H9 (cell line): ENCODE measurements at regions not wholly inside any gene's neighbourhood (a gene's known extent, or its start where the extent isn't known, plus 50 kb on each side); places are given as distances from the start of the nearest gene placed in this dataset.

ENCODE experiments used
- DNase-seq: peaks from one replicate; pipeline ENCODE4 v3.0.0-alpha.2; 2017
- H2AFZ ChIP-seq: one replicate; pipeline ENCODE4 v1.6.1; 2013; ENCODE audit warnings: mild to moderate bottlenecking, low read length, control low read depth, moderate library complexity
- H2AK5ac ChIP-seq: 2 replicates; pipeline ENCODE4 v1.6.1; 2013; ENCODE audit warnings: low read length, control low read depth, mixed read lengths; ENCODE audit not compliant: insufficient read length
- H2BK120ac ChIP-seq: one replicate; pipeline ENCODE4 v1.6.1; 2013; ENCODE audit warnings: low read depth, mild to moderate bottlenecking, low read length, control low read depth, inconsistent platforms; ENCODE audit not compliant: poor library complexity, severe bottlenecking
- H2BK12ac ChIP-seq: 2 replicates; pipeline ENCODE4 v1.6.1; 2013; ENCODE audit warnings: low read length, control low read depth, mixed read lengths, low read depth; ENCODE audit not compliant: insufficient read length
- H2BK15ac ChIP-seq: 2 replicates; pipeline ENCODE4 v1.6.1; 2013; ENCODE audit warnings: low read depth, low read length, control low read depth
- H2BK20ac ChIP-seq: one replicate; pipeline ENCODE4 v1.6.1; 2013; ENCODE audit warnings: low read depth, mild to moderate bottlenecking, low read length, control low read depth, inconsistent platforms; ENCODE audit not compliant: poor library complexity, severe bottlenecking
- H2BK5ac ChIP-seq: 2 replicates; pipeline ENCODE4 v1.6.1; 2013; ENCODE audit warnings: low read length, control low read depth, mixed read lengths; ENCODE audit not compliant: insufficient read length
- H3K14ac ChIP-seq: 2 replicates; pipeline ENCODE4 v1.6.1; 2013; ENCODE audit warnings: low read length, control low read depth; ENCODE audit not compliant: insufficient read depth
- H3K18ac ChIP-seq: 2 replicates; pipeline ENCODE4 v1.6.1; 2013; ENCODE audit warnings: low read depth, mild to moderate bottlenecking, mixed read lengths, low read length, control low read depth; ENCODE audit not compliant: insufficient read length
- H3K23ac ChIP-seq: 2 replicates; pipeline ENCODE4 v1.6.1; 2013; ENCODE audit warnings: low read length, control low read depth, mixed read lengths, low read depth; ENCODE audit not compliant: insufficient read length
- H3K23me2 ChIP-seq: 2 replicates; pipeline ENCODE4 v1.6.1; 2013; ENCODE audit warnings: low read depth, mild to moderate bottlenecking, mixed read lengths, low read length, control low read depth; ENCODE audit not compliant: insufficient read length, poor library complexity, severe bottlenecking
- H3K27ac ChIP-seq: 2 replicates; pipeline ENCODE4 v1.5.1; 2013; ENCODE audit warnings: low read length, control low read depth, mixed read lengths, low read depth; ENCODE audit not compliant: insufficient read length
- H3K27me3 ChIP-seq: 2 replicates; pipeline ENCODE4 v1.6.1; 2013; ENCODE audit warnings: low read length, control low read depth, inconsistent platforms; ENCODE audit not compliant: insufficient read depth
- H3K4ac ChIP-seq: 2 replicates; pipeline ENCODE4 v1.6.1; 2013; ENCODE audit warnings: low read depth, mild to moderate bottlenecking, control low read depth, inconsistent platforms, low read length, moderate library complexity
- H3K4me1 ChIP-seq: 2 replicates; pipeline ENCODE4 v1.6.1; 2013; ENCODE audit warnings: low read length, control low read depth, inconsistent platforms; ENCODE audit not compliant: insufficient read depth
- H3K4me2 ChIP-seq: 2 replicates; pipeline ENCODE4 v1.6.1; 2013; ENCODE audit warnings: low read length, control low read depth, mixed read lengths; ENCODE audit not compliant: insufficient read length, insufficient read depth
- H3K56ac ChIP-seq: 2 replicates; pipeline ENCODE4 v1.6.1; 2013; ENCODE audit warnings: low read depth, mild to moderate bottlenecking, mixed read lengths, low read length, control low read depth; ENCODE audit not compliant: insufficient read length
- H3K79me1 ChIP-seq: 2 replicates; pipeline ENCODE4 v1.6.1; 2013; ENCODE audit warnings: low read depth, mild to moderate bottlenecking, moderate library complexity, low read length, control low read depth, inconsistent platforms; ENCODE audit not compliant: insufficient read depth, poor library complexity, severe bottlenecking
- H3K79me2 ChIP-seq: 2 replicates; pipeline ENCODE4 v1.6.1; 2013; ENCODE audit warnings: low read length, control low read depth, inconsistent platforms; ENCODE audit not compliant: insufficient read depth
- H3K9ac ChIP-seq: 2 replicates; pipeline ENCODE4 v1.6.1; 2013; ENCODE audit warnings: low read length, control low read depth, mixed read lengths; ENCODE audit not compliant: insufficient read length; ENCODE audit errors: extremely low read depth
- H3K9me3 ChIP-seq: one replicate; pipeline ENCODE4 v1.6.1; 2013; ENCODE audit warnings: low read depth, low read length, inconsistent platforms; ENCODE audit not compliant: control insufficient read depth
- H3T11ph ChIP-seq: one replicate; pipeline ENCODE4 v1.6.1; 2013; ENCODE audit warnings: mild to moderate bottlenecking, low read length, control low read depth, inconsistent platforms
- H4K20me1 ChIP-seq: one replicate; pipeline ENCODE4 v1.6.1; 2013; ENCODE audit not compliant: control insufficient read depth, insufficient read length, insufficient read depth
- H4K5ac ChIP-seq: 2 replicates; pipeline ENCODE4 v1.6.1; 2013; ENCODE audit warnings: low read depth, mild to moderate bottlenecking, mixed read lengths, low read length, control low read depth; ENCODE audit not compliant: insufficient read length
- H4K8ac ChIP-seq: replicated peaks from 2 replicates; pipeline ENCODE4 v1.6.1; 2013; ENCODE audit warnings: low read length, control low read depth, mixed read lengths, low read depth; ENCODE audit not compliant: insufficient read length
- H4K91ac ChIP-seq: 2 replicates; pipeline ENCODE4 v1.6.1; 2013; ENCODE audit warnings: low read depth, mild to moderate bottlenecking, moderate library complexity, mixed read lengths, low read length, control low read depth; ENCODE audit not compliant: insufficient read length
- H3K27ac Mint-ChIP-seq, 3 experiments: 2 replicates in 2 of 3; 3 replicates in 1 of 3; pipeline ENCODE4 v1.8.0; 2020 to 2021; ENCODE audit warnings: mixed read lengths in 3 of 3, mild to moderate bottlenecking in 1 of 3, moderate library complexity in 1 of 3
- H3K27me3 Mint-ChIP-seq: 2 replicates; pipeline ENCODE4 v1.8.0; 2021; ENCODE audit warnings: low read depth, mild to moderate bottlenecking, moderate library complexity, mixed read lengths
- H3K36me3 Mint-ChIP-seq, 3 experiments: 2 replicates in 2 of 3; 3 replicates in 1 of 3; pipeline ENCODE4 v1.8.0; 2020 to 2021; ENCODE audit warnings: low read depth in 3 of 3, mixed read lengths in 3 of 3; ENCODE audit not compliant: insufficient read depth in 1 of 3
- H3K4me1 Mint-ChIP-seq, 2 experiments: 2 replicates each; pipeline ENCODE4 v1.8.0; 2020; ENCODE audit warnings: mixed read lengths in 2 of 2
- H3K4me3 Mint-ChIP-seq, 2 experiments: 2 replicates in 1 of 2; 3 replicates in 1 of 2; pipeline ENCODE4 v1.8.0; 2020 to 2021; ENCODE audit warnings: mild to moderate bottlenecking in 2 of 2, mixed read lengths in 2 of 2, moderate library complexity in 1 of 2
- H3K9me3 Mint-ChIP-seq, 2 experiments: 2 replicates in 1 of 2; 3 replicates in 1 of 2; pipeline ENCODE4 v1.8.0; 2020; ENCODE audit warnings: mild to moderate bottlenecking in 2 of 2, mixed read lengths in 2 of 2, moderate library complexity in 1 of 2
- WGBS: extraction: QIAGEN DNeasy Blood & Tissue Kit; methylation state at CpG from one replicate; pipeline ENCODE4 v1.1.7; 2013; ENCODE audit warnings: missing lambda C conversion rate, low lambda C conversion rate, mixed read lengths; ENCODE audit not compliant: insufficient read length; ENCODE audit errors: extremely low coverage; 5-methylcytosine and 5-hydroxymethylcytosine counted together
- TF ChIP-seq, protein P1 (sequence below): fragments of 200-600 bp; sonication (generic); conservative IDR thresholded peaks from 3 replicates; pipeline ENCODE4 v1.8.0; 2021; ENCODE audit warnings: antibody characterized with exemption, mild to moderate bottlenecking

DNA sequence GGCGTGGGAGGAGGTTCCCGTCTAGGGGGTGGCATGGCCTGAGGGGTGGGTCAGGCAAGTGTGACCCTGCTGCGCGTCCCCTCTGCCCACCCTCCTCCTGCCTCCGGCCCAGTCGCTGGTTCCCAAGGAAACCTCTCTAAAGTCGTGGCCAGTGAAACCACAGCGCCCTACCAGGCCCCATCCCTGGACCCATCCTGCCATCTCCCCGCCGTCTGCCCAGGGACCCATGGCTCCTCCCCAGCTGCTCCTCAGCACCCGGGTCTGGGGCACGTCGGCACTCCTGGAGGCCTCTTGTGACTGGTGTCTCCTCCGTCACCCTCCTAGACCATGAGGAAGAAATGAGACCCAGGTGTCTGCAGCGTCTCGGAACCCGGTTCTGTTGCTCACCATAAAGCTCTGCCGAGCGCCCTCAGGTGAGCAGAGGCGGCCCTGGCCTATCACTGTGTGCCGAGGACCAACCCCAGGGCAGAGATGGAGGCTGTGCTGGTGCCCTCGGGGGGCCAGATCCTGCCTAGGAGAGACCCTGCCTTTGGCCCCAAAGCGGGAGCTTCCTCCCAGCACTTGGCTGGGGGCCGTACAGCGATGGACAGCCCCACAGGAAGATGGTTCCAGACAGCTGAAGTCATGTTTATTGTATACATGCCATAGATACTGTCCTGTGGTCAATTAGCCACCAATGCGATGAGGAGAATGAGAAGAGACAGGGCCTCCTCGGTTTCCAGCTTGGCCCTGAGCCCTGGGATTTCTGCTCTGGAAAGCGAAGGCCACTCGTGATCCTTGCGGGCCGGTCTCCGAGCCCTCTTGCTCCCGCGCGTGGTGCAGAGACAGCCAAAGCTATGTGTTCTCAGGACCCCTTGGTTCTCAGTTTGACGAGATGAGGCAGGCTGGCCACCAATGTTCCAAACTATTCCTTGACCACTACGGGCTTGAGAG is 222.5 kb upstream of the RTL1 start:
- Histone ChIP-seq H2BK20ac (no peak overlapping the region), H3K56ac (no peak overlapping the region), H4K5ac (no peak overlapping the region), H4K91ac (no peak overlapping the region), H3T11ph (no peak overlapping the region), H2AK5ac (no peak overlapping the region), H3K18ac (no peak overlapping the region), H3K79me2 (no peaks in the 10 kb centered on the region), H3K27me3 (no peaks in the 10 kb centered on the region), H4K8ac (no peak overlapping the region), H3K9ac (no peak overlapping the region), H3K27ac (no peak overlapping the region), H2BK12ac (no peak overlapping the region), H2BK5ac (no peak overlapping the region), H3K23me2 (no peaks in the 10 kb centered on the region), H4K20me1 (no peaks in the 10 kb centered on the region), H2BK120ac (no peak overlapping the region), H2AFZ (no peak overlapping the region), H2BK15ac (no peak overlapping the region), H3K9me3 (no peaks in the 10 kb centered on the region), H3K4me1 (no peaks in the 10 kb centered on the region), H3K79me1 (no peaks in the 10 kb centered on the region), H3K4me2 (no peak overlapping the region), H3K4ac (no peak overlapping the region), H3K23ac (no peak overlapping the region), H3K14ac (no peak overlapping the region; the same call in 1 of the 2 replicates)
- WGBS = no CpG with 5 or more reads among the region's 37 CpGs
- DNase-seq = no peak
- no peak overlapping the region for H3K27ac Mint-ChIP-seq
- TF ChIP-seq, protein P1, sequence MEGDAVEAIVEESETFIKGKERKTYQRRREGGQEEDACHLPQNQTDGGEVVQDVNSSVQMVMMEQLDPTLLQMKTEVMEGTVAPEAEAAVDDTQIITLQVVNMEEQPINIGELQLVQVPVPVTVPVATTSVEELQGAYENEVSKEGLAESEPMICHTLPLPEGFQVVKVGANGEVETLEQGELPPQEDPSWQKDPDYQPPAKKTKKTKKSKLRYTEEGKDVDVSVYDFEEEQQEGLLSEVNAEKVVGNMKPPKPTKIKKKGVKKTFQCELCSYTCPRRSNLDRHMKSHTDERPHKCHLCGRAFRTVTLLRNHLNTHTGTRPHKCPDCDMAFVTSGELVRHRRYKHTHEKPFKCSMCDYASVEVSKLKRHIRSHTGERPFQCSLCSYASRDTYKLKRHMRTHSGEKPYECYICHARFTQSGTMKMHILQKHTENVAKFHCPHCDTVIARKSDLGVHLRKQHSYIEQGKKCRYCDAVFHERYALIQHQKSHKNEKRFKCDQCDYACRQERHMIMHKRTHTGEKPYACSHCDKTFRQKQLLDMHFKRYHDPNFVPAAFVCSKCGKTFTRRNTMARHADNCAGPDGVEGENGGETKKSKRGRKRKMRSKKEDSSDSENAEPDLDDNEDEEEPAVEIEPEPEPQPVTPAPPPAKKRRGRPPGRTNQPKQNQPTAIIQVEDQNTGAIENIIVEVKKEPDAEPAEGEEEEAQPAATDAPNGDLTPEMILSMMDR = no peak
- no peaks in the 10 kb centered on the region; a peak in 1 of 5 replicates for H3K9me3 Mint-ChIP-seq
- H3K36me3 Mint-ChIP-seq = no peaks in the 10 kb centered on the region
- H3K4me3 Mint-ChIP-seq = no peak overlapping the region
- H3K4me1 Mint-ChIP-seq = peaks cover 0 to 3% of the 10 kb centered on the region in 2 experiments; a peak in 1 of 4 replicates
- peaks cover 24% of the 10 kb centered on the region for H3K27me3 Mint-ChIP-seq
